ENCODE measurements at regions not wholly inside any gene's neighbourhood (a gene's known extent, or its start where the extent isn't known, plus 50 kb on each side); places are given as distances from the start of the nearest gene placed in this dataset.

GRCh38 chr4:134533068-134533467 lies 331.5 kb upstream of the PABPC4L start:
- Histone ChIP-seq H4K20me1 (ENCODE audit: insufficient read depth) (no peaks in the 10 kb centered on the region), H3K9me2 (ENCODE audit: insufficient read depth) (no peaks in the 10 kb centered on the region), H2AFZ (no peak overlapping the region), H3K79me2 (ENCODE audit: insufficient read depth) (no peaks in the 10 kb centered on the region), H3K27ac (no peak overlapping the region), H3K9me3 (ENCODE audit: low read depth) (no peaks in the 10 kb centered on the region), H3K4me3 (no peak overlapping the region), H3F3A (ENCODE audit: insufficient read depth) (no peaks in the 10 kb centered on the region), H3K36me3 (ENCODE audit: low read depth) (no peaks in the 10 kb centered on the region), H3K27me3 (replicated peaks; ENCODE audit: insufficient read depth) (no peaks in the 10 kb centered on the region), H3K4me2 (ENCODE audit: unreplicated experiment) (no peak overlapping the region), H3K9ac (no peak overlapping the region), H3K4me1 (ENCODE audit: insufficient read depth) (no peaks in the 10 kb centered on the region)
- 14 to 23% methylated on average over 3 of the region's 3 CpGs for WGBS, 2 experiments (ENCODE audit: low coverage in 1 of 2, low lambda C conversion rate in 2 of 2, missing lambda C conversion rate in 2 of 2)
- DNase-seq: no peak
- in situ Hi-C loops (cut with MboI): no loop called here
- TF ChIP-seq EZH2 (IDR thresholded peaks at IDR 0.05; ENCODE audit: insufficient read depth, poor library complexity, severe bottlenecking) (no peak), EZH2phosphoT487 (IDR thresholded peaks at IDR 0.05; ENCODE audit: insufficient read depth, low read depth) (no peak)

- Histone ChIP-seq H3K9ac (no peak overlapping the region), H3K4me3 (no peak overlapping the region), H3K4me2 (ENCODE audit: unreplicated experiment) (no peak overlapping the region), H3K27ac (no peak overlapping the region), H3K4me1 (ENCODE audit: insufficient read depth) (no peaks in the 10 kb centered on the region), H3F3A (ENCODE audit: insufficient read depth) (no peaks in the 10 kb centered on the region), H2AFZ (no peak overlapping the region), H3K79me2 (ENCODE audit: insufficient read depth) (no peaks in the 10 kb centered on the region), H4K20me1 (ENCODE audit: insufficient read depth) (no peaks in the 10 kb centered on the region), H3K27me3 (replicated peaks; ENCODE audit: insufficient read depth) (no peaks in the 10 kb centered on the region), H3K36me3 (ENCODE audit: low read depth) (no peaks in the 10 kb centered on the region), H3K9me3 (ENCODE audit: low read depth) (no peaks in the 10 kb centered on the region), H3K9me2 (ENCODE audit: insufficient read depth) (no peaks in the 10 kb centered on the region)
- no peak for TF ChIP-seq EZH2 (IDR thresholded peaks at IDR 0.05; ENCODE audit: insufficient read depth, poor library complexity, severe bottlenecking)
- no peak for TF ChIP-seq EZH2phosphoT487 (IDR thresholded peaks at IDR 0.05; ENCODE audit: insufficient read depth, low read depth)
- in situ Hi-C loops (cut with MboI): no loop called here
- 14 to 36% methylated on average over 1 of the region's 1 CpG for WGBS, 2 experiments (ENCODE audit: low coverage in 1 of 2, low lambda C conversion rate in 2 of 2, missing lambda C conversion rate in 2 of 2)
- DNase-seq: no peak
These were observed 329.4 kb upstream of the PABPC4L start for GRCh38 chr4:134531013-134531412.

- in situ Hi-C loops (cut with MboI): no loop called here
- H3K27me3 ChIP-seq (replicated peaks; ENCODE audit: insufficient read depth): no peaks in the 10 kb centered on the region
- 0 to 10% methylated on average over 1 of the region's 1 CpG for WGBS, 2 experiments (ENCODE audit: low coverage in 1 of 2, low lambda C conversion rate in 2 of 2, missing lambda C conversion rate in 2 of 2)
These were observed 328.0 kb upstream of the PABPC4L start for GRCh38 chr4:134529629-134530028.

GRCh38 chr4:134518574-134519217 lies 317.1 kb upstream of the PABPC4L start:
- in situ Hi-C loops (cut with MboI): no loop called here
- Histone ChIP-seq H3K9me3 (ENCODE audit: low read depth) (no peaks in the 10 kb centered on the region), H3F3A (ENCODE audit: insufficient read depth) (no peaks in the 10 kb centered on the region), H3K4me2 (ENCODE audit: unreplicated experiment) (no peak overlapping the region), H3K4me3 (no peak overlapping the region), H3K9ac (no peak overlapping the region), H4K20me1 (ENCODE audit: insufficient read depth) (no peaks in the 10 kb centered on the region), H3K4me1 (ENCODE audit: insufficient read depth) (no peaks in the 10 kb centered on the region), H3K36me3 (ENCODE audit: low read depth) (no peaks in the 10 kb centered on the region), H3K27me3 (replicated peaks; ENCODE audit: insufficient read depth) (no peaks in the 10 kb centered on the region), H3K79me2 (ENCODE audit: insufficient read depth) (no peaks in the 10 kb centered on the region), H2AFZ (no peak overlapping the region), H3K9me2 (ENCODE audit: insufficient read depth) (no peaks in the 10 kb centered on the region), H3K27ac (no peak overlapping the region)
- 10 to 12% methylated on average over 3 of the region's 3 CpGs for WGBS, 2 experiments (ENCODE audit: low coverage in 1 of 2, low lambda C conversion rate in 2 of 2, missing lambda C conversion rate in 2 of 2)
- TF ChIP-seq EZH2phosphoT487 (IDR thresholded peaks at IDR 0.05; ENCODE audit: insufficient read depth, low read depth): no peak
- DNase-seq: no peak

More at GRCh38 chr4:134529629-134530028, 328.0 kb upstream of the PABPC4L start:
- H3F3A ChIP-seq (ENCODE audit: insufficient read depth): no peaks in the 10 kb centered on the region
- no peak overlapping the region for H3K27ac ChIP-seq
- H3K79me2 ChIP-seq (ENCODE audit: insufficient read depth): no peaks in the 10 kb centered on the region
- DNase-seq: no peak
- no peaks in the 10 kb centered on the region for H3K9me2 ChIP-seq (ENCODE audit: insufficient read depth)
- H3K4me3 ChIP-seq: no peak overlapping the region
- TF ChIP-seq EZH2 (IDR thresholded peaks at IDR 0.05; ENCODE audit: insufficient read depth, poor library complexity, severe bottlenecking) (no peak), EZH2phosphoT487 (IDR thresholded peaks at IDR 0.05; ENCODE audit: insufficient read depth, low read depth) (no peak)
- no peak overlapping the region for H3K9ac ChIP-seq
- H2AFZ ChIP-seq: no peak overlapping the region
- H3K4me2 ChIP-seq (ENCODE audit: unreplicated experiment): no peak overlapping the region
- H3K9me3 ChIP-seq (ENCODE audit: low read depth): no peaks in the 10 kb centered on the region
- H3K4me1 ChIP-seq (ENCODE audit: insufficient read depth): no peaks in the 10 kb centered on the region
- H3K36me3 ChIP-seq (ENCODE audit: low read depth): no peaks in the 10 kb centered on the region
- no peaks in the 10 kb centered on the region for H4K20me1 ChIP-seq (ENCODE audit: insufficient read depth)

- no peak for DNase-seq
- H2AFZ ChIP-seq: no peak overlapping the region
- TF ChIP-seq EZH2phosphoT487 (IDR thresholded peaks at IDR 0.05; ENCODE audit: insufficient read depth, low read depth) (no peak), EZH2 (IDR thresholded peaks at IDR 0.05; ENCODE audit: insufficient read depth, poor library complexity, severe bottlenecking) (no peak)
- H3K9me2 ChIP-seq (ENCODE audit: insufficient read depth): no peaks in the 10 kb centered on the region
- H3K4me2 ChIP-seq (ENCODE audit: unreplicated experiment): no peak overlapping the region
- WGBS, 2 experiments (ENCODE audit: low coverage in 1 of 2, low lambda C conversion rate in 2 of 2, missing lambda C conversion rate in 2 of 2): 6 to 9% methylated on average over 2 of the region's 2 CpGs
- H3K4me3 ChIP-seq: no peak overlapping the region
- no peaks in the 10 kb centered on the region for H3K27me3 ChIP-seq (replicated peaks; ENCODE audit: insufficient read depth)
- no peaks in the 10 kb centered on the region for H3K79me2 ChIP-seq (ENCODE audit: insufficient read depth)
- H3K9me3 ChIP-seq (ENCODE audit: low read depth): no peaks in the 10 kb centered on the region
- H3K4me1 ChIP-seq (ENCODE audit: insufficient read depth): no peaks in the 10 kb centered on the region
- H3K9ac ChIP-seq: no peak overlapping the region
- no peaks in the 10 kb centered on the region for H4K20me1 ChIP-seq (ENCODE audit: insufficient read depth)
- no peak overlapping the region for H3K27ac ChIP-seq
- H3F3A ChIP-seq (ENCODE audit: insufficient read depth): no peaks in the 10 kb centered on the region
- in situ Hi-C loops (cut with MboI): no loop called here
- no peaks in the 10 kb centered on the region for H3K36me3 ChIP-seq (ENCODE audit: low read depth)
These were observed 309.0 kb upstream of the PABPC4L start for GRCh38 chr4:134510544-134510943.

All from GM23248 (cell line).